ENCODE measurements at regions not wholly inside any gene's neighbourhood (a gene's known extent, or its start where the extent isn't known, plus 50 kb on each side); places are given as distances from the start of the nearest gene placed in this dataset.
"Not testable (repeated sequence)": the region's sequence is repeated elsewhere in the genome, so short reads cannot be mapped to it uniquely, and the experiment has no call there.

DNA sequence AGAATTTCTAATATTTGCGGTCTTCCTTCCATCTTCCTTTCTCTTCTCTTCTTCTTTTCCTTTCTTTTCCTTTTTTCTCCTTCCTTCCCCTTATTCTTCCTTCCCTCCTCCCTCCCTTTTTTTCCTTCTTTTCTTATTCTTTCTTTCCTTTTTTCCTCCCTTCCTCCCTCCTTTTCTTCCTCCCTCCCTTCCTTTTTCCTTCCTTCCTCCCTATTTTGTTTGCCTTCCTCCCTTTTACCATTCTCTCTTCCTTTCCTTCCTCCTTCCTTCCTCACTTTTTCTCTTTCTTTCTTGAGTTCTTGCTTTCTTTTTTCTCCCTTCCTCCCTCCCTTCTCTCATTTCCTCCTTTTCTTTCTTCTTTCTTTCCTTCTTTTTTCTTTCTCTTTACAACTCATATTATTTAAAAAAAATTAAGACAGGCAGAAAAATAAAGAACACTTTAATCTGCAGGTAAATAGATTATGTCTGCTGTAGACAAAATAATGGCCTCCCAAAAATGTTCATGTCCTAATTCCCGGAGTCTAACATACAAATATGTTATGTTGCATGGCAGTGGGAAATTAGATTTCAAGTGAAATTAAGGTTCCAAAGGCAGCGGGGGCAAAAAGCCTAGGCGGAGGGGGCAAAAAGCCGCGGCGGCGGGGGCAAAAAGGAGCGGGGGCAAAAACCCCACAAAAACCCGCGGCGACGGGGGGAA, 152.4 kb downstream of the ANKRD30BL start:
- ATAC-seq (no peak), DNase-seq (no peak)
- Histone ChIP-seq H3K4me1 (no peaks in the 10 kb centered on the region), H3K9me3 (no peaks in the 10 kb centered on the region), H3K36me3 (no peaks in the 10 kb centered on the region), H3K27ac (no peak overlapping the region), H3K27me3 (no peaks in the 10 kb centered on the region), H3K4me3 (no peak overlapping the region)
- intact Hi-C loops (cut with DNase I) = no loop called here
- 12% methylated on average over 10 of the region's 13 CpGs for WGBS (ENCODE audit: insufficient coverage, low coverage, low lambda C conversion rate, missing lambda C conversion rate)
- TF ChIP-seq, protein P1, sequence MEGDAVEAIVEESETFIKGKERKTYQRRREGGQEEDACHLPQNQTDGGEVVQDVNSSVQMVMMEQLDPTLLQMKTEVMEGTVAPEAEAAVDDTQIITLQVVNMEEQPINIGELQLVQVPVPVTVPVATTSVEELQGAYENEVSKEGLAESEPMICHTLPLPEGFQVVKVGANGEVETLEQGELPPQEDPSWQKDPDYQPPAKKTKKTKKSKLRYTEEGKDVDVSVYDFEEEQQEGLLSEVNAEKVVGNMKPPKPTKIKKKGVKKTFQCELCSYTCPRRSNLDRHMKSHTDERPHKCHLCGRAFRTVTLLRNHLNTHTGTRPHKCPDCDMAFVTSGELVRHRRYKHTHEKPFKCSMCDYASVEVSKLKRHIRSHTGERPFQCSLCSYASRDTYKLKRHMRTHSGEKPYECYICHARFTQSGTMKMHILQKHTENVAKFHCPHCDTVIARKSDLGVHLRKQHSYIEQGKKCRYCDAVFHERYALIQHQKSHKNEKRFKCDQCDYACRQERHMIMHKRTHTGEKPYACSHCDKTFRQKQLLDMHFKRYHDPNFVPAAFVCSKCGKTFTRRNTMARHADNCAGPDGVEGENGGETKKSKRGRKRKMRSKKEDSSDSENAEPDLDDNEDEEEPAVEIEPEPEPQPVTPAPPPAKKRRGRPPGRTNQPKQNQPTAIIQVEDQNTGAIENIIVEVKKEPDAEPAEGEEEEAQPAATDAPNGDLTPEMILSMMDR (IDR thresholded peaks at IDR 0.05) = no peak
- no peak for TF ChIP-seq POLR2A (IDR thresholded peaks at IDR 0.05)

DNA sequence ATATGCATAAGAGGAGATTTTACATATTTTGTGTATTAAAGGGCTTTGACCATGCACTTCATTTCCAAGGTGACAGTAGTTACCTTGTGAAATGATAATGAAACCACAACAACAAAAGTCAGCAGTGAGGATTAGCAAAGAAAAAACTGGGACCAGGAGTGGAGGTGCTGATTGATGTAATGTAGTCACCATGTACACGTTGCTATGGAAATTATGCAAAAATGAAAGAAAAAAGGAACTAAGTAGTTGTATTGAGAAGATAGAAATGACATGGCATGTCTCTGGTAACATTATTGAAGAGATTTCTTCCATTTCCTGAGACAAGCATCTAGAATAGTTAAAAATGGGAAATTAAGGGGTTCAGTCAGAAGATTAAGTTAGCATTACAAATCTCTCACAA, 171.0 kb downstream of the ANKRD30BL start:
- H3K27me3 ChIP-seq; DNase-seq; H3K9me3 ChIP-seq; ATAC-seq; intact Hi-C loops (cut with DNase I); H3K27ac ChIP-seq; H3K4me3 ChIP-seq; H3K4me1 ChIP-seq; H3K36me3 ChIP-seq: not testable (repeated sequence)
- WGBS (ENCODE audit: insufficient coverage, low coverage, low lambda C conversion rate, missing lambda C conversion rate) = 25% methylated on average over 1 of the region's 1 CpG

GRCh38 chr2:131966671-131967070, 195.1 kb downstream of the ANKRD30BL start:
- H3K4me3 ChIP-seq; intact Hi-C loops (cut with DNase I); H3K9me3 ChIP-seq; ATAC-seq; DNase-seq; H3K4me1 ChIP-seq; H3K27me3 ChIP-seq; H3K36me3 ChIP-seq; H3K27ac ChIP-seq: not testable (repeated sequence)
- WGBS (ENCODE audit: insufficient coverage, low coverage, low lambda C conversion rate, missing lambda C conversion rate) = 52% methylated on average over 6 of the region's 10 CpGs

DNA sequence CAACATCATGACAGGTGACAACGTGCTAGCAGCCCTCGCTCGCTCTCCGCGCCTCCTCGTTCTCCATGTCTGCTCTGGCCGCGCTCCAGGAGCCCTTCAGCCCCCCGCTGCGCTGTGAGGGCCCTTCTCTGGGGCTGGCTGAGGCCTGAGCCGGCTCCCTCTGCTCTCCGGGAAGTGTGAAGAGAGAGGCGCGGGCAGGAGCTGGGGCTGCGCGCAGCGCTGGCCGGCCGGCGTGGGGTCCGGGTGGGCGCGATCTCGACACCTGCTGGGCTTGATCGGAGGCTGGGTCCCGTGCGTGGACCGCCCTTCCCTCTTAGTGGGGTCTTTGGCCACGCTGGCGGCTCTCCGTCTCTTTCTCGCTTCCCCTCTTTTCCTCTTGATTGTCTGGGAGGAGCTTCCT, 195.5 kb downstream of the ANKRD30BL start:
- DNase-seq (no peak), ATAC-seq (no peak)
- intact Hi-C loops (cut with DNase I) = no loop called here
- no peak overlapping the region for H3K27ac ChIP-seq
- H3K9me3 ChIP-seq = no peaks in the 10 kb centered on the region
- H3K27me3 ChIP-seq = no peaks in the 10 kb centered on the region
- WGBS (ENCODE audit: insufficient coverage, low coverage, low lambda C conversion rate, missing lambda C conversion rate) = no CpG with 5 or more reads among the region's 32 CpGs
- TF ChIP-seq, protein P1 (IDR thresholded peaks at IDR 0.05) = no peak
- no peak for TF ChIP-seq POLR2A (IDR thresholded peaks at IDR 0.05)
- H3K36me3 ChIP-seq = no peaks in the 10 kb centered on the region
- no peaks in the 10 kb centered on the region for H3K4me1 ChIP-seq
- H3K4me3 ChIP-seq = no peak overlapping the region

- DNase-seq; H3K4me3 ChIP-seq; H3K27me3 ChIP-seq; intact Hi-C loops (cut with DNase I); ATAC-seq; H3K27ac ChIP-seq; H3K9me3 ChIP-seq; H3K4me1 ChIP-seq; H3K36me3 ChIP-seq: not testable (repeated sequence)
- 51% methylated on average over 2 of the region's 2 CpGs for WGBS (ENCODE audit: insufficient coverage, low coverage, low lambda C conversion rate, missing lambda C conversion rate)
These were observed 203.6 kb downstream of the ANKRD30BL start for GRCh38 chr2:131958019-131958609.

- intact Hi-C loops (cut with DNase I); H3K27me3 ChIP-seq: not testable (repeated sequence)
These were observed 213.1 kb downstream of the ANKRD30BL start for GRCh38 chr2:131948641-131949040.

DNA sequence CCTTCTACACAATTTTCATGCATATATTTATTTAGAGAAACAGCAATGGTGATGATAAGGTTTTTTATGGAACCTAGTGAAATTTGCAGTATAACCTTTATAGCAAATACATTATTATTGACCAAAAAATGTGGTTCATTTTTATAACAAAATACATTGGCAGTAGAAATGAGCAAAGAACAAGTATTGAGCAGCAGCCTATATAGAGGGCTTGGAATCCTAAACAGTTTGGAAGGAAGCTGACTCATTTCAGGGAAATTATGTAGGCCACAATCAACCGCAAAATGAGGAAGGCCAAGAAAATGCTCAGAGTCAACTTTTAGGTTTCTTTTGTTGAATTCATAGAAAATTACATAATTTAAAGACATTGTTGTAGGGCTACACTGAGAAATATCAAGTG, 238.5 kb downstream of the ANKRD30BL start:
- WGBS (ENCODE audit: insufficient coverage, low coverage, low lambda C conversion rate, missing lambda C conversion rate) = 42% methylated on average over 1 of the region's 1 CpG
- not testable (repeated sequence) for H3K36me3 ChIP-seq, H3K4me1 ChIP-seq

More at GRCh38 chr2:131948641-131949040, 213.1 kb downstream of the ANKRD30BL start:
- H3K27ac ChIP-seq, H3K4me1 ChIP-seq, ATAC-seq, H3K4me3 ChIP-seq, H3K9me3 ChIP-seq, DNase-seq, H3K36me3 ChIP-seq: not testable (repeated sequence)

GRCh38 chr2:131922854-131923253, 238.9 kb downstream of the ANKRD30BL start:
- intact Hi-C loops (cut with DNase I); H3K4me3 ChIP-seq; H3K27ac ChIP-seq; DNase-seq; H3K27me3 ChIP-seq; ATAC-seq; H3K9me3 ChIP-seq; H3K36me3 ChIP-seq; H3K4me1 ChIP-seq: not testable (repeated sequence)
- 34% methylated on average over 2 of the region's 2 CpGs for WGBS (ENCODE audit: insufficient coverage, low coverage, low lambda C conversion rate, missing lambda C conversion rate)

More for the DNA sequence above, 238.5 kb downstream of the ANKRD30BL start:
- ATAC-seq; H3K4me3 ChIP-seq; DNase-seq; H3K27me3 ChIP-seq; H3K27ac ChIP-seq; intact Hi-C loops (cut with DNase I); H3K9me3 ChIP-seq: not testable (repeated sequence)

All from right lobe of liver (tissue), 6 donors.